ENCODE measurements at regions not wholly inside any gene's neighbourhood (a gene's known extent, or its start where the extent isn't known, plus 50 kb on each side); places are given as distances from the start of the nearest gene placed in this dataset.

DNA sequence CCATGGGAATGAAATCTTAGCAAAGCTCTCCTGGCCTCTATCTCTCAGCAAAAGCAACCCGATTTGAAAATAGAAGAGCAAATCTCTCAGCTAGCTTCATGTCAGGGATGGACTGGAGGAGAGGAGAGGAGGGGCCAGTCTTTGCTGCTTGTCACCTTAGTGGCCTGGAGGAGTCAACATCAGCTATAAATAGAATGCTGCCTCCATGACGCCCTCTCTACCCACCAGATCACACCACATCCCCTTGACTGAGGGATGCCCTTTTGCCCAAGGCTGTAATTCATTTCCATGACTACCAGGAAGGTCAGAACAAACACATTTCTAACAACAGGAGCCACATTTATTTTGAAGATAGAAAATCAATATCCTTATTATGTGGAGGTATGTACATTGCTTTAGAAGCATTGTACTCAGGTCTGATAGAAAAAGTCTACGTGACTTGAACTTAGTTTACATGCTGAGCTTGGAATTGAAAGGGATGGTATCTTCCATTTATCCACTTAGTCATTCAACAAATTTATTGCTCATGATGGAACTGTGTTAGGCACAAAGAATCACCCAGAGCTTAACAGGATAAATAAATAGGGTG lies 92.4 kb upstream of the LIFR start:
- TF ChIP-seq POLR2AphosphoS5 (IDR thresholded peaks at IDR 0.05) (no peak), POLR2A (IDR thresholded peaks at IDR 0.05) (no peak), CTCF (IDR thresholded peaks at IDR 0.05) (no peak), EP300 (IDR thresholded peaks at IDR 0.05) (no peak)
- H3K27ac ChIP-seq = no peak overlapping the region
- intact Hi-C loops (cut with DNase I; ENCODE audit: low total_unique reads) = no loop called here
- no peaks in the 10 kb centered on the region for H3K27me3 ChIP-seq
- no peak for DNase-seq
- no peak overlapping the region for H3K4me3 ChIP-seq
- H3K9me3 ChIP-seq = no peaks in the 10 kb centered on the region
- 58 to 68% (median 65%) methylated on average over 3 of the region's 3 CpGs for WGBS, 5 donors
- peaks cover 0 to 6% (median 2%) of the 10 kb centered on the region in 4 donors for H3K4me1 ChIP-seq
- no peaks in the 10 kb centered on the region for H3K36me3 ChIP-seq

DNA sequence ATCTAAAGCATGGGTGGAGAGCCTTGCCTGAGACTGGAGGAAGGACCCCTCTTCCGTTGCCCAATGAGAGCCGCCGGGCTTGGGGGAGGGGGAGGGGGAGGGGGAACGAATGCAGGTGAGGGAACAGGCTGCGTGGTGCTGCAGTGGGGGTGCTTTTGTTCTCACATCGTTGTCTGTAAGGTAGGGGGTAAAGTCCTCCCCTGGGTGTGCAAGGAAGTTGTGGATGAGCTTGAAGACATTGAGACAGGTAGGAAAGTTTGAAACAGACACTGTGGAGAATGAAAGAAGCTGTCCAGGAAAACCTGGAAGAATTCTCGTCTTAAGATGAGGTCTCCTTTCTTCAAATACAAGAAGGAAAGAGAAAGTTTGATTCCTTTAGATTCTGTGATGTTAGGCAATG lies 94.1 kb upstream of the LIFR start:
- Histone ChIP-seq H3K9me3 (no peaks in the 10 kb centered on the region), H3K27me3 (no peaks in the 10 kb centered on the region), H3K4me3 (peak overlapping the region; percentile 10 to 27 (median 13)), H3K4me1 (peaks cover 0 to 6% (median 2%) of the 10 kb centered on the region in 4 donors), H3K27ac (peak overlapping the region in 4 of 5 donors; percentile 6 to 54 (median 26)), H3K36me3 (no peaks in the 10 kb centered on the region)
- 12 to 31% (median 26%) methylated on average over 7 of the region's 7 CpGs for WGBS, 5 donors
- DNase-seq = no peak
- TF ChIP-seq EP300 (IDR thresholded peaks at IDR 0.05) (no peak), POLR2AphosphoS5 (IDR thresholded peaks at IDR 0.05) (no peak)
- intact Hi-C loops (cut with DNase I; ENCODE audit: low total_unique reads) = no loop called here

DNA sequence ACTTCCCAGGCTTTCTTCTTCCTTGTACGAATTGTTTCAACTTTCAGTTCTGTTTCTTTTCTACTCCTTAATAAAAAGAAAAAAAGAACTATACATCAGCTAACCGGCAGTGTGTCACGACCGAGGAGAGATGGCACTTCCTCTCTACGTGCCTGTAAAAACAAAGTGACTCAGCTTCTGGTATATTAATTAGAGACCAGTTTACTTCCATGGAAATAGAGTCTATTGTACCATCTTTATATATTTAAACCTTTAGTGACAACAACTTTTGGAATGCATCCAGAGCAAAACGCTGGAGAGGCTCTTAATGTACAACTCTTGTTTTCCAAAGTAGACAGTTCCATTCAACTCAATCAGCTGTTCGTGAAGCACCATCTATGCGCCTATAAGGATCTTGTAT lies 94.5 kb upstream of the LIFR start:
- Histone ChIP-seq H3K27ac (peak overlapping the region in 3 of 5 donors; percentile 15 to 54 (median 37)), H3K4me1 (peaks cover 0 to 6% (median 2%) of the 10 kb centered on the region in 4 donors), H3K4me3 (peak overlapping the region; percentile 10 to 27 (median 13)), H3K36me3 (no peaks in the 10 kb centered on the region), H3K27me3 (no peaks in the 10 kb centered on the region), H3K9me3 (no peaks in the 10 kb centered on the region)
- TF ChIP-seq POLR2A (IDR thresholded peaks at IDR 0.05) = no peak
- no peak for TF ChIP-seq POLR2AphosphoS5 (IDR thresholded peaks at IDR 0.05)
- TF ChIP-seq CTCF (IDR thresholded peaks at IDR 0.05) = no peak
- TF ChIP-seq EP300 (IDR thresholded peaks at IDR 0.05) = no peak
- intact Hi-C loops (cut with DNase I; ENCODE audit: low total_unique reads) = no loop called here
- DNase-seq = peak in 1 of 2 donors; percentile 37
- 20 to 31% (median 22%) methylated on average over 8 of the region's 8 CpGs for WGBS, 5 donors

DNA sequence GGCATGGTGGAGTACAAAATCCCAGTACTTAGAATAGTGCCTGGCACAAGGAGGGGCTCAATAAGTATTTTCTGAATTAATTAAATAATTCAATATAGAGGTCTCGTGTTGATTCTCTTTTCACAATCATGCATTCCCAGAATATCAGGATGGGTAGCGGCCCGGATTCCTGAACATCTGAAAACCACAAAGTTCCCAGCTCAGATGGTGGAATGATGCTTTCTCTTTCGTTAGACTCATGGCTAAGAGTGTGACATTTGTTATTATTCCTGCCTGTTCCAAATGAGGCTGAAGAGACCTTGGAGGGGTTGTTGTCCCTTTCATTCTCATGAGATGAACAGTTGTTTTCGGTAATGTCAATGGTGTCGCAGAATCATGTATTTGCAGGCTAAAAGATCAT lies 95.4 kb upstream of the LIFR start:
- TF ChIP-seq POLR2A (IDR thresholded peaks at IDR 0.05) = no peak
- no peak for TF ChIP-seq POLR2AphosphoS5 (IDR thresholded peaks at IDR 0.05)
- no peak for TF ChIP-seq EP300 (IDR thresholded peaks at IDR 0.05)
- TF ChIP-seq CTCF (IDR thresholded peaks at IDR 0.05) = no peak
- 89 to 96% (median 94%) methylated on average over 6 of the region's 6 CpGs for WGBS, 5 donors
- intact Hi-C loops (cut with DNase I; ENCODE audit: low total_unique reads) = no loop called here

DNA sequence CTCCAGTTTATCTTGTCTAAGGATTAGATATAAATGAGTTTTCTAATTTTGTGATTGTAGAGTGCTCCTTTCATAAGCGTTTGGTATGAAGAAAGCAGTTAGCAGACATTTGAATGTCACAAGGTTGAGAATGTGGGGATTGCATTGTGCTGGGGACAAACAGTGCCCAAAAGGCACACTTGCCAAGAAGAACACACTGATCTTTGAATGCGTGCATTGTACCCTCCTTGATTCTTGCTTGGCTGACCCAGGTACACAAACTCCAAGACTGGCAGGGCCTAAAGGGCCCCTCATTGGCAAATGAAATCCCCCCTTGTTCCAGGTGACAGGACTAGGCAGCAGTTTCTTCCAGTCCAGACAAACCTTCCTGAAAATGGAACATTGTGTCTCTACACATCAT lies 96.9 kb upstream of the LIFR start:
- Histone ChIP-seq H3K9me3 (no peaks in the 10 kb centered on the region), H3K36me3 (no peaks in the 10 kb centered on the region), H3K27me3 (no peaks in the 10 kb centered on the region), H3K4me1 (peaks cover 0 to 6% (median 2%) of the 10 kb centered on the region in 4 donors), H3K27ac (no peak overlapping the region), H3K4me3 (no peak overlapping the region)
- no peak for TF ChIP-seq EP300 (IDR thresholded peaks at IDR 0.05)
- TF ChIP-seq POLR2AphosphoS5 (IDR thresholded peaks at IDR 0.05) = no peak
- no peak for TF ChIP-seq POLR2A (IDR thresholded peaks at IDR 0.05)
- TF ChIP-seq CTCF (IDR thresholded peaks at IDR 0.05) = no peak
- WGBS, 5 donors = 29 to 65% (median 48%) methylated on average over 2 of the region's 2 CpGs
- intact Hi-C loops (cut with DNase I; ENCODE audit: low total_unique reads) = no loop called here
- no peak for DNase-seq

More for the DNA sequence above, 95.4 kb upstream of the LIFR start:
- H3K36me3 ChIP-seq = no peaks in the 10 kb centered on the region
- H3K27ac ChIP-seq = no peak overlapping the region
- no peak overlapping the region for H3K4me3 ChIP-seq
- H3K4me1 ChIP-seq = peaks cover 0 to 6% (median 2%) of the 10 kb centered on the region in 4 donors
- no peak for DNase-seq
- H3K27me3 ChIP-seq = no peaks in the 10 kb centered on the region
- no peaks in the 10 kb centered on the region for H3K9me3 ChIP-seq
